ENCODE measurements at regions not wholly inside any gene's neighbourhood (a gene's known extent, or its start where the extent isn't known, plus 50 kb on each side); places are given as distances from the start of the nearest gene placed in this dataset.
"Not testable (repeated sequence)": the region's sequence is repeated elsewhere in the genome, so short reads cannot be mapped to it uniquely, and the experiment has no call there.

GRCh38 chr11:89562731-89563130 lies 71.6 kb upstream of the NOX4 start:
- H3K4me1 ChIP-seq (ENCODE audit: control insufficient read depth in 1 of 2, insufficient read depth in 2 of 2, low read length in 2 of 2); H3K27ac Mint-ChIP-seq; H3K27me3 ChIP-seq (ENCODE audit: control insufficient read depth in 2 of 2, insufficient read depth in 2 of 2, low read length in 2 of 2); H3K9ac ChIP-seq (ENCODE audit: insufficient read depth, low read length, poor library complexity, severe bottlenecking); H3K4me3 ChIP-seq (replicated peaks in 1 of 3; ENCODE audit: low read depth in 2 of 3, low read length in 3 of 3); H3K27ac ChIP-seq (ENCODE audit: low read depth in 1 of 2, low read length in 2 of 2); intact Hi-C loops (cut with micrococcal nuclease); H3K79me2 ChIP-seq (ENCODE audit: insufficient read depth, low read length); H2AFZ ChIP-seq (ENCODE audit: insufficient read depth, low read depth, low read length, poor library complexity, severe bottlenecking); H3K4me3 Mint-ChIP-seq; H4K20me1 ChIP-seq (ENCODE audit: insufficient read depth, low read length); H3K27me3 Mint-ChIP-seq (ENCODE audit: low read depth in 3 of 3); H3K9me3 Mint-ChIP-seq; H3K36me3 ChIP-seq (replicated peaks in 1 of 2; ENCODE audit: control insufficient read depth in 1 of 2, insufficient read depth in 2 of 2, low read length in 2 of 2); H3K36me3 Mint-ChIP-seq; DNase-seq; H3K4me2 ChIP-seq (replicated peaks; ENCODE audit: extremely low read depth, low read length, poor library complexity, severe bottlenecking); H3K4me1 Mint-ChIP-seq; H3K9me3 ChIP-seq (replicated peaks in 1 of 2; ENCODE audit: control insufficient read depth in 1 of 2, insufficient read depth in 1 of 2, low read length in 2 of 2): not testable (repeated sequence)
- WGBS (ENCODE audit: insufficient coverage), result 100% methylated on average over 2 of the region's 2 CpGs

GRCh38 chr11:89566972-89567371 lies 75.8 kb upstream of the NOX4 start:
- no peak overlapping the region for H3K27ac ChIP-seq (ENCODE audit: low read depth in 1 of 2, low read length in 2 of 2)
- no peaks in the 10 kb centered on the region for H3K4me1 ChIP-seq (ENCODE audit: control insufficient read depth in 1 of 2, insufficient read depth in 2 of 2, low read length in 2 of 2)
- H3K36me3 ChIP-seq (replicated peaks in 1 of 2; ENCODE audit: control insufficient read depth in 1 of 2, insufficient read depth in 2 of 2, low read length in 2 of 2), result no peaks in the 10 kb centered on the region
- Mint-ChIP-seq H3K9me3 (peaks cover 0 to 10% (median 1%) of the 10 kb centered on the region in 7 donors), H3K36me3 (no peaks in the 10 kb centered on the region), H3K4me1 (no peaks in the 10 kb centered on the region), H3K27ac (no peak overlapping the region), H3K4me3 (no peak overlapping the region), H3K27me3 (ENCODE audit: low read depth in 3 of 3) (peaks cover 0 to 2% (median 0%) of the 10 kb centered on the region in 3 donors)
- 73% methylated on average over 2 of the region's 4 CpGs for WGBS (ENCODE audit: insufficient coverage)
- H3K4me2 ChIP-seq (replicated peaks; ENCODE audit: extremely low read depth, low read length, poor library complexity, severe bottlenecking), result no peak overlapping the region
- H3K9ac ChIP-seq (ENCODE audit: insufficient read depth, low read length, poor library complexity, severe bottlenecking), result no peak overlapping the region
- no peak for DNase-seq
- intact Hi-C loops (cut with micrococcal nuclease), result no loop called here
- H3K4me3 ChIP-seq (replicated peaks in 1 of 3; ENCODE audit: low read depth in 2 of 3, low read length in 3 of 3), result no peak overlapping the region
- no peak for TF ChIP-seq CTCF (IDR thresholded peaks at IDR 0.05)
- no peaks in the 10 kb centered on the region for H3K27me3 ChIP-seq (ENCODE audit: control insufficient read depth in 2 of 2, insufficient read depth in 2 of 2, low read length in 2 of 2)
- H2AFZ ChIP-seq (ENCODE audit: insufficient read depth, low read depth, low read length, poor library complexity, severe bottlenecking), result no peak overlapping the region
- peaks cover 0 to 8% of the 10 kb centered on the region in 2 donors for H3K9me3 ChIP-seq (replicated peaks in 1 of 2; ENCODE audit: control insufficient read depth in 1 of 2, insufficient read depth in 1 of 2, low read length in 2 of 2)
- no peaks in the 10 kb centered on the region for H4K20me1 ChIP-seq (ENCODE audit: insufficient read depth, low read length)
- H3K79me2 ChIP-seq (ENCODE audit: insufficient read depth, low read length), result no peaks in the 10 kb centered on the region

GRCh38 chr11:89569387-89569786 lies 78.2 kb upstream of the NOX4 start:
- H3K4me3 ChIP-seq (replicated peaks in 1 of 3; ENCODE audit: low read depth in 2 of 3, low read length in 3 of 3); DNase-seq; H3K27ac Mint-ChIP-seq; H3K36me3 ChIP-seq (replicated peaks in 1 of 2; ENCODE audit: control insufficient read depth in 1 of 2, insufficient read depth in 2 of 2, low read length in 2 of 2); H3K79me2 ChIP-seq (ENCODE audit: insufficient read depth, low read length); H2AFZ ChIP-seq (ENCODE audit: insufficient read depth, low read depth, low read length, poor library complexity, severe bottlenecking); intact Hi-C loops (cut with micrococcal nuclease); H3K4me1 Mint-ChIP-seq; H3K27me3 ChIP-seq (ENCODE audit: control insufficient read depth in 2 of 2, insufficient read depth in 2 of 2, low read length in 2 of 2); H3K4me3 Mint-ChIP-seq; H3K4me1 ChIP-seq (ENCODE audit: control insufficient read depth in 1 of 2, insufficient read depth in 2 of 2, low read length in 2 of 2); H3K9me3 ChIP-seq (replicated peaks in 1 of 2; ENCODE audit: control insufficient read depth in 1 of 2, insufficient read depth in 1 of 2, low read length in 2 of 2); H3K27me3 Mint-ChIP-seq (ENCODE audit: low read depth in 3 of 3); H3K36me3 Mint-ChIP-seq; H3K9ac ChIP-seq (ENCODE audit: insufficient read depth, low read length, poor library complexity, severe bottlenecking); H3K27ac ChIP-seq (ENCODE audit: low read depth in 1 of 2, low read length in 2 of 2); H4K20me1 ChIP-seq (ENCODE audit: insufficient read depth, low read length); H3K4me2 ChIP-seq (replicated peaks; ENCODE audit: extremely low read depth, low read length, poor library complexity, severe bottlenecking): not testable (repeated sequence)
- no CpG with 5 or more reads among the region's 5 CpGs for WGBS (ENCODE audit: insufficient coverage)
- peaks cover 0 to 18% (median 5%) of the 10 kb centered on the region in 7 donors for H3K9me3 Mint-ChIP-seq

- peaks cover 0 to 18% (median 5%) of the 10 kb centered on the region in 7 donors for H3K9me3 Mint-ChIP-seq
- intact Hi-C loops (cut with micrococcal nuclease); H3K9ac ChIP-seq (ENCODE audit: insufficient read depth, low read length, poor library complexity, severe bottlenecking); H3K4me3 ChIP-seq (replicated peaks in 1 of 3; ENCODE audit: low read depth in 2 of 3, low read length in 3 of 3); H3K4me1 ChIP-seq (ENCODE audit: control insufficient read depth in 1 of 2, insufficient read depth in 2 of 2, low read length in 2 of 2); H3K36me3 Mint-ChIP-seq; H3K9me3 ChIP-seq (replicated peaks in 1 of 2; ENCODE audit: control insufficient read depth in 1 of 2, insufficient read depth in 1 of 2, low read length in 2 of 2); H3K4me1 Mint-ChIP-seq; H3K36me3 ChIP-seq (replicated peaks in 1 of 2; ENCODE audit: control insufficient read depth in 1 of 2, insufficient read depth in 2 of 2, low read length in 2 of 2); H3K27me3 Mint-ChIP-seq (ENCODE audit: low read depth in 3 of 3); H2AFZ ChIP-seq (ENCODE audit: insufficient read depth, low read depth, low read length, poor library complexity, severe bottlenecking); DNase-seq; H3K27me3 ChIP-seq (ENCODE audit: control insufficient read depth in 2 of 2, insufficient read depth in 2 of 2, low read length in 2 of 2); H3K27ac Mint-ChIP-seq; H3K79me2 ChIP-seq (ENCODE audit: insufficient read depth, low read length); H3K27ac ChIP-seq (ENCODE audit: low read depth in 1 of 2, low read length in 2 of 2); H3K4me2 ChIP-seq (replicated peaks; ENCODE audit: extremely low read depth, low read length, poor library complexity, severe bottlenecking); H4K20me1 ChIP-seq (ENCODE audit: insufficient read depth, low read length); H3K4me3 Mint-ChIP-seq: not testable (repeated sequence)
- WGBS (ENCODE audit: insufficient coverage), result 100% methylated on average over 1 of the region's 2 CpGs
These were observed 80.5 kb upstream of the NOX4 start for GRCh38 chr11:89571706-89572105.
